ENCODE measurements at regions not wholly inside any gene's neighbourhood (a gene's known extent, or its start where the extent isn't known, plus 50 kb on each side); places are given as distances from the start of the nearest gene placed in this dataset.

DNA sequence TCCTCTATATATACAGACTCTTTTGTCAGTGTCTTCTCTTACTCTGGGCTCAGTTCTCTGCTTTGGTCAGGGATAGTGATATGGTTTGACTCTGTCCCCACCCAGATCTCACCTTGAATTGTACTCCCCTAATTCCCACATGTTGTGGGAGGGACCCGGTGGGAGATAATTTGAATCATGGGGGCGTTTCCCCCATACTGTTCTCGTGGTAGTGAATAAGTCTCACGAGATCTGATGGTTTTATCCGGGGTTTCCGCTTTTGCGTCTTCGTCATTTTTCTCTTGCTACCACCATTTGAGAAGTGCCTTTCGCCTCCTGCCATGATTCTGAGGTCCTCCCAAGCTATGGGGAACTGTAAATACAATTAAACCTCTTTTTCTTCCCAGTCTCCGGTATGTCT, 144.4 kb downstream of the GLUD2 start:
- TF ChIP-seq ZFP36 (IDR thresholded peaks at IDR 0.05; ENCODE audit: borderline replicate concordance, partially characterized antibody) (no peak), POLR2AphosphoS2 (conservative IDR thresholded peaks at IDR 0.05; ENCODE audit: low read length) (no peak), POLR2A (IDR thresholded peaks at IDR 0.05; ENCODE audit: low read length) (no peak), CHD2 (IDR thresholded peaks at IDR 0.05; ENCODE audit: low read length, partially characterized antibody) (no peak), EP300 (IDR thresholded peaks at IDR 0.05) (no peak), HDAC2 (IDR thresholded peaks at IDR 0.05) (no peak), RFX5 (IDR thresholded peaks at IDR 0.05) (no peak)
- TF ChIP-seq, protein P1, sequence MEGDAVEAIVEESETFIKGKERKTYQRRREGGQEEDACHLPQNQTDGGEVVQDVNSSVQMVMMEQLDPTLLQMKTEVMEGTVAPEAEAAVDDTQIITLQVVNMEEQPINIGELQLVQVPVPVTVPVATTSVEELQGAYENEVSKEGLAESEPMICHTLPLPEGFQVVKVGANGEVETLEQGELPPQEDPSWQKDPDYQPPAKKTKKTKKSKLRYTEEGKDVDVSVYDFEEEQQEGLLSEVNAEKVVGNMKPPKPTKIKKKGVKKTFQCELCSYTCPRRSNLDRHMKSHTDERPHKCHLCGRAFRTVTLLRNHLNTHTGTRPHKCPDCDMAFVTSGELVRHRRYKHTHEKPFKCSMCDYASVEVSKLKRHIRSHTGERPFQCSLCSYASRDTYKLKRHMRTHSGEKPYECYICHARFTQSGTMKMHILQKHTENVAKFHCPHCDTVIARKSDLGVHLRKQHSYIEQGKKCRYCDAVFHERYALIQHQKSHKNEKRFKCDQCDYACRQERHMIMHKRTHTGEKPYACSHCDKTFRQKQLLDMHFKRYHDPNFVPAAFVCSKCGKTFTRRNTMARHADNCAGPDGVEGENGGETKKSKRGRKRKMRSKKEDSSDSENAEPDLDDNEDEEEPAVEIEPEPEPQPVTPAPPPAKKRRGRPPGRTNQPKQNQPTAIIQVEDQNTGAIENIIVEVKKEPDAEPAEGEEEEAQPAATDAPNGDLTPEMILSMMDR (IDR thresholded peaks at IDR 0.05) = no peak
- TF ChIP-seq, protein P2, sequence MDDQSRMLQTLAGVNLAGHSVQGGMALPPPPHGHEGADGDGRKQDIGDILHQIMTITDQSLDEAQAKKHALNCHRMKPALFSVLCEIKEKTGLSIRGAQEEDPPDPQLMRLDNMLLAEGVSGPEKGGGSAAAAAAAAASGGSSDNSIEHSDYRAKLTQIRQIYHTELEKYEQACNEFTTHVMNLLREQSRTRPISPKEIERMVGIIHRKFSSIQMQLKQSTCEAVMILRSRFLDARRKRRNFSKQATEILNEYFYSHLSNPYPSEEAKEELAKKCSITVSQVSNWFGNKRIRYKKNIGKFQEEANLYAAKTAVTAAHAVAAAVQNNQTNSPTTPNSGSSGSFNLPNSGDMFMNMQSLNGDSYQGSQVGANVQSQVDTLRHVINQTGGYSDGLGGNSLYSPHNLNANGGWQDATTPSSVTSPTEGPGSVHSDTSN (IDR thresholded peaks at IDR 0.05) = no peak
- TF ChIP-seq, protein P3, sequence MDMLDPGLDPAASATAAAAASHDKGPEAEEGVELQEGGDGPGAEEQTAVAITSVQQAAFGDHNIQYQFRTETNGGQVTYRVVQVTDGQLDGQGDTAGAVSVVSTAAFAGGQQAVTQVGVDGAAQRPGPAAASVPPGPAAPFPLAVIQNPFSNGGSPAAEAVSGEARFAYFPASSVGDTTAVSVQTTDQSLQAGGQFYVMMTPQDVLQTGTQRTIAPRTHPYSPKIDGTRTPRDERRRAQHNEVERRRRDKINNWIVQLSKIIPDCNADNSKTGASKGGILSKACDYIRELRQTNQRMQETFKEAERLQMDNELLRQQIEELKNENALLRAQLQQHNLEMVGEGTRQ (IDR thresholded peaks at IDR 0.05) = no peak
